ENCODE measurements at regions not wholly inside any gene's neighbourhood (a gene's known extent, or its start where the extent isn't known, plus 50 kb on each side); places are given as distances from the start of the nearest gene placed in this dataset.
A peak's percentile ranks its signal among the peaks of the same experiment; 100 is the strongest.

GRCh38 chr6:169848946-169849345, 97.5 kb downstream of the ERMARD start:
- no peak overlapping the region for H3K4me3 Mint-ChIP-seq
- no peak overlapping the region for H3K27ac Mint-ChIP-seq
- no peaks in the 10 kb centered on the region for H3K4me1 Mint-ChIP-seq
- H3K27me3 Mint-ChIP-seq (ENCODE audit: low read depth) = peaks cover 10% of the 10 kb centered on the region
- peak in 1 of 2 experiments; percentile 24 for DNase-seq (ENCODE audit: low spot score in 2 of 2, unreplicated experiment in 2 of 2)
- no peaks in the 10 kb centered on the region for H3K36me3 Mint-ChIP-seq
- no peak for TF ChIP-seq CTCF (IDR thresholded peaks at IDR 0.05; ENCODE audit: unreplicated experiment)
- H3K9me3 Mint-ChIP-seq = no peaks in the 10 kb centered on the region

GRCh38 chr6:169847901-169848311, 96.5 kb downstream of the ERMARD start:
- no peaks in the 10 kb centered on the region for H3K36me3 Mint-ChIP-seq
- TF ChIP-seq CTCF (IDR thresholded peaks at IDR 0.05; ENCODE audit: unreplicated experiment) = no peak
- H3K27ac Mint-ChIP-seq = no peak overlapping the region
- H3K27me3 Mint-ChIP-seq (ENCODE audit: low read depth) = peaks cover 20% of the 10 kb centered on the region
- H3K4me3 Mint-ChIP-seq = no peak overlapping the region
- no peaks in the 10 kb centered on the region for H3K9me3 Mint-ChIP-seq
- DNase-seq (ENCODE audit: low spot score in 2 of 2, unreplicated experiment in 2 of 2) = no peak
- H3K4me1 Mint-ChIP-seq = no peaks in the 10 kb centered on the region

- Mint-ChIP-seq H3K36me3 (no peaks in the 10 kb centered on the region), H3K4me3 (no peak overlapping the region), H3K27me3 (ENCODE audit: low read depth) (peaks cover 26% of the 10 kb centered on the region), H3K27ac (no peak overlapping the region), H3K9me3 (no peaks in the 10 kb centered on the region), H3K4me1 (no peaks in the 10 kb centered on the region)
- no peak for TF ChIP-seq CTCF (IDR thresholded peaks at IDR 0.05; ENCODE audit: unreplicated experiment)
- DNase-seq (ENCODE audit: low spot score in 2 of 2, unreplicated experiment in 2 of 2) = no peak
Observed at GRCh38 chr6:169847141-169847674, 95.8 kb downstream of the ERMARD start.

GRCh38 chr6:169846286-169847056, 95.0 kb downstream of the ERMARD start:
- H3K4me1 Mint-ChIP-seq = no peaks in the 10 kb centered on the region
- peak in 1 of 2 experiments; percentile 24 for DNase-seq (ENCODE audit: low spot score in 2 of 2, unreplicated experiment in 2 of 2)
- no peaks in the 10 kb centered on the region for H3K36me3 Mint-ChIP-seq
- H3K4me3 Mint-ChIP-seq = no peak overlapping the region
- H3K9me3 Mint-ChIP-seq = no peaks in the 10 kb centered on the region
- H3K27me3 Mint-ChIP-seq (ENCODE audit: low read depth) = peaks cover 32% of the 10 kb centered on the region
- no peak for TF ChIP-seq CTCF (IDR thresholded peaks at IDR 0.05; ENCODE audit: unreplicated experiment)
- H3K27ac Mint-ChIP-seq = no peak overlapping the region

- Mint-ChIP-seq H3K9me3 (no peaks in the 10 kb centered on the region), H3K27ac (no peak overlapping the region), H3K4me1 (no peaks in the 10 kb centered on the region), H3K36me3 (no peaks in the 10 kb centered on the region), H3K4me3 (no peak overlapping the region), H3K27me3 (ENCODE audit: low read depth) (peaks cover 38% of the 10 kb centered on the region)
- TF ChIP-seq CTCF (IDR thresholded peaks at IDR 0.05; ENCODE audit: unreplicated experiment) = no peak
- DNase-seq (ENCODE audit: low spot score in 2 of 2, unreplicated experiment in 2 of 2) = peak in 1 of 2 experiments; percentile 25
Observed at GRCh38 chr6:169845426-169846285, 94.2 kb downstream of the ERMARD start.
